ENCODE measurements at regions not wholly inside any gene's neighbourhood (a gene's known extent, or its start where the extent isn't known, plus 50 kb on each side); places are given as distances from the start of the nearest gene placed in this dataset.

GRCh38 chr5:15080219-15080618, 208.6 kb upstream of the ANKH start:
- H3K27ac ChIP-seq = no peak overlapping the region
- H3K4me2 ChIP-seq (ENCODE audit: low read length) = no peak overlapping the region
- H2AFZ ChIP-seq = no peak overlapping the region
- no peak for TF ChIP-seq CTCF (IDR thresholded peaks at IDR 0.05)
- H3K9ac ChIP-seq = no peak overlapping the region
- no peaks in the 10 kb centered on the region for H3K36me3 ChIP-seq (ENCODE audit: control insufficient read depth, insufficient read depth, low read length)
- no peaks in the 10 kb centered on the region for H3K27me3 ChIP-seq (ENCODE audit: control insufficient read depth, insufficient read depth, low read length)
- H3K79me2 ChIP-seq = no peaks in the 10 kb centered on the region
- no peak overlapping the region for H3K4me3 ChIP-seq (ENCODE audit: low read depth, low read length)
- no peaks in the 10 kb centered on the region for H3K9me3 ChIP-seq (ENCODE audit: control insufficient read depth, low read length)
- no peaks in the 10 kb centered on the region for H3K4me1 ChIP-seq

GRCh38 chr5:15079566-15079965, 208.0 kb upstream of the ANKH start:
- no peak overlapping the region for H3K27ac ChIP-seq

GRCh38 chr5:15074651-15075050, 203.1 kb upstream of the ANKH start:
- no peak overlapping the region for H3K27ac ChIP-seq
- no peak overlapping the region for H3K4me3 ChIP-seq (ENCODE audit: low read depth, low read length)
- H3K9me3 ChIP-seq (ENCODE audit: control insufficient read depth, low read length) = no peaks in the 10 kb centered on the region
- H3K4me2 ChIP-seq (ENCODE audit: low read length) = no peak overlapping the region
- no peaks in the 10 kb centered on the region for H3K4me1 ChIP-seq
- no peaks in the 10 kb centered on the region for H3K79me2 ChIP-seq
- no peak overlapping the region for H2AFZ ChIP-seq
- no peaks in the 10 kb centered on the region for H3K27me3 ChIP-seq (ENCODE audit: control insufficient read depth, insufficient read depth, low read length)
- no peak for TF ChIP-seq CTCF (IDR thresholded peaks at IDR 0.05)
- no peaks in the 10 kb centered on the region for H3K36me3 ChIP-seq (ENCODE audit: control insufficient read depth, insufficient read depth, low read length)
- H3K9ac ChIP-seq = no peak overlapping the region

More at GRCh38 chr5:15079566-15079965, 208.0 kb upstream of the ANKH start:
- Histone ChIP-seq H3K4me2 (ENCODE audit: low read length) (no peak overlapping the region), H3K27me3 (ENCODE audit: control insufficient read depth, insufficient read depth, low read length) (no peaks in the 10 kb centered on the region), H3K9me3 (ENCODE audit: control insufficient read depth, low read length) (no peaks in the 10 kb centered on the region), H2AFZ (no peak overlapping the region), H3K4me3 (ENCODE audit: low read depth, low read length) (no peak overlapping the region), H3K79me2 (no peaks in the 10 kb centered on the region), H3K36me3 (ENCODE audit: control insufficient read depth, insufficient read depth, low read length) (no peaks in the 10 kb centered on the region), H3K9ac (no peak overlapping the region), H3K4me1 (no peaks in the 10 kb centered on the region)
- no peak for TF ChIP-seq CTCF (IDR thresholded peaks at IDR 0.05)

GRCh38 chr5:15073453-15073852, 201.9 kb upstream of the ANKH start:
- TF ChIP-seq CTCF (IDR thresholded peaks at IDR 0.05) = no peak
- no peak overlapping the region for H3K4me3 ChIP-seq (ENCODE audit: low read depth, low read length)

GRCh38 chr5:15070907-15071306, 199.3 kb upstream of the ANKH start:
- Histone ChIP-seq H3K79me2 (no peaks in the 10 kb centered on the region), H3K4me2 (ENCODE audit: low read length) (no peak overlapping the region), H3K4me3 (ENCODE audit: low read depth, low read length) (no peak overlapping the region), H3K4me1 (no peaks in the 10 kb centered on the region), H3K9ac (no peak overlapping the region), H2AFZ (no peak overlapping the region), H3K27me3 (ENCODE audit: control insufficient read depth, insufficient read depth, low read length) (no peaks in the 10 kb centered on the region), H3K27ac (no peak overlapping the region), H3K36me3 (ENCODE audit: control insufficient read depth, insufficient read depth, low read length) (no peaks in the 10 kb centered on the region), H3K9me3 (ENCODE audit: control insufficient read depth, low read length) (no peaks in the 10 kb centered on the region)
- TF ChIP-seq CTCF (IDR thresholded peaks at IDR 0.05) = no peak

More at GRCh38 chr5:15073453-15073852, 201.9 kb upstream of the ANKH start:
- Histone ChIP-seq H3K9me3 (ENCODE audit: control insufficient read depth, low read length) (no peaks in the 10 kb centered on the region), H2AFZ (no peak overlapping the region), H3K9ac (no peak overlapping the region), H3K79me2 (no peaks in the 10 kb centered on the region), H3K27me3 (ENCODE audit: control insufficient read depth, insufficient read depth, low read length) (no peaks in the 10 kb centered on the region), H3K27ac (no peak overlapping the region), H3K4me2 (ENCODE audit: low read length) (no peak overlapping the region), H3K4me1 (no peaks in the 10 kb centered on the region), H3K36me3 (ENCODE audit: control insufficient read depth, insufficient read depth, low read length) (no peaks in the 10 kb centered on the region)
